ENCODE measurements at regions not wholly inside any gene's neighbourhood (a gene's known extent, or its start where the extent isn't known, plus 50 kb on each side); places are given as distances from the start of the nearest gene placed in this dataset.

GRCh38 chr4:138076561-138076960 lies 165.6 kb downstream of the SLC7A11 start:
- TF ChIP-seq REST (IDR thresholded peaks at IDR 0.05; ENCODE audit: low read depth, low read length) (no peak), CTCF (IDR thresholded peaks at IDR 0.05 in 2 of 3, conservative IDR thresholded peaks at IDR 0.05 in 1 of 3; ENCODE audit: control insufficient read depth in 2 of 3, extremely low read depth in 1 of 3, insufficient read depth in 1 of 3, low read depth in 3 of 3, low read length in 3 of 3) (no peak), CHD2 (IDR thresholded peaks at IDR 0.05; ENCODE audit: borderline replicate concordance, low read depth, low read length) (no peak), RELA (IDR thresholded peaks at IDR 0.05; ENCODE audit: borderline replicate concordance, partially characterized antibody) (no peak), TCF12 (IDR thresholded peaks at IDR 0.05; ENCODE audit: low read depth, low read length) (no peak), EP300 (IDR thresholded peaks at IDR 0.05; ENCODE audit: borderline replicate concordance in 1 of 2, control insufficient read depth in 1 of 2, low read depth in 2 of 2, low read length in 2 of 2) (no peak), POLR2A (IDR thresholded peaks at IDR 0.05; ENCODE audit: low read depth, low read length) (no peak), PAX8 (IDR thresholded peaks at IDR 0.05) (no peak), SUZ12 (IDR thresholded peaks at IDR 0.05; ENCODE audit: unreplicated experiment) (no peak), CEBPB (IDR thresholded peaks at IDR 0.05; ENCODE audit: borderline replicate concordance in 1 of 2, low read depth in 2 of 2, low read length in 2 of 2) (no peak)

All from GM12878 (cell line).